Fibroblast of peridontal ligament (primary cell): ENCODE measurements at regions not wholly inside any gene's neighbourhood (a gene's known extent, or its start where the extent isn't known, plus 50 kb on each side); places are given as distances from the start of the nearest gene placed in this dataset.
A peak's percentile ranks its signal among the peaks of the same experiment; 100 is the strongest.

Experiments
- DNase-seq: peaks from one replicate; pipeline ENCODE4 v3.0.0-alpha.2; 2010; ENCODE audit errors: extremely low read depth

GRCh38 chr1:94707321-94708298 is 112.5 kb upstream of the SLC44A3 start:
- no peak for DNase-seq

GRCh38 chr1:94702442-94702815 is 117.7 kb upstream of the SLC44A3 start:
- DNase-seq = peak; percentile 48

- no peak for DNase-seq
Observed at GRCh38 chr1:94701796-94702441, 118.2 kb upstream of the SLC44A3 start.

- DNase-seq = peak; percentile 70
Observed at GRCh38 chr1:94698759-94699502, 121.2 kb upstream of the SLC44A3 start.

- DNase-seq = no peak
Observed at GRCh38 chr1:94698356-94698755, 121.8 kb upstream of the SLC44A3 start.

- no peak for DNase-seq
Observed at GRCh38 chr1:94697839-94698238, 122.3 kb upstream of the SLC44A3 start.

GRCh38 chr1:94694226-94694915 is 125.8 kb upstream of the SLC44A3 start:
- no peak for DNase-seq

- no peak for DNase-seq
Observed at GRCh38 chr1:94693435-94693834, 126.7 kb upstream of the SLC44A3 start.

- DNase-seq = no peak
Observed at GRCh38 chr1:94693029-94693428, 127.1 kb upstream of the SLC44A3 start.

GRCh38 chr1:94688646-94689045 is 131.5 kb upstream of the SLC44A3 start:
- no peak for DNase-seq

GRCh38 chr1:94686882-94687281 is 133.3 kb upstream of the SLC44A3 start:
- DNase-seq = no peak

- no peak for DNase-seq
Observed at GRCh38 chr1:94684690-94685250, 135.4 kb upstream of the SLC44A3 start.

GRCh38 chr1:94683886-94684285 is 136.3 kb upstream of the SLC44A3 start:
- no peak for DNase-seq

GRCh38 chr1:94680039-94680377 is 138.4 kb upstream of the F3 start:
- DNase-seq = no peak

- DNase-seq = peak; percentile 40
Observed at GRCh38 chr1:94679332-94680038, 137.9 kb upstream of the F3 start.

GRCh38 chr1:94678202-94678848 is 136.8 kb upstream of the F3 start:
- DNase-seq = no peak

- DNase-seq = no peak
Observed at GRCh38 chr1:94677714-94678113, 136.2 kb upstream of the F3 start.

GRCh38 chr1:94677087-94677486 is 135.5 kb upstream of the F3 start:
- DNase-seq = no peak

GRCh38 chr1:94676686-94677085 is 135.1 kb upstream of the F3 start:
- DNase-seq = no peak

GRCh38 chr1:94675373-94675772 is 133.8 kb upstream of the F3 start:
- peak; percentile 20 for DNase-seq
